ENCODE measurements at regions not wholly inside any gene's neighbourhood (a gene's known extent, or its start where the extent isn't known, plus 50 kb on each side); places are given as distances from the start of the nearest gene placed in this dataset.

- Histone ChIP-seq H3K36me3 (no peaks in the 10 kb centered on the region), H3K4me3 (no peak overlapping the region), H3K4me1 (peaks cover 0 to 10% (median 0%) of the 10 kb centered on the region in 3 donors), H3K9me3 (no peaks in the 10 kb centered on the region), H3K27ac (no peak overlapping the region), H3K27me3 (no peaks in the 10 kb centered on the region)
- 72 to 76% methylated on average over 6 of the region's 6 CpGs for WGBS, 2 donors
- DNase-seq: no peak
- intact Hi-C loops (cut with DNase I): no loop called here
- TF ChIP-seq POLR2A (IDR thresholded peaks at IDR 0.05): no peak
- no peak for TF ChIP-seq CTCF (IDR thresholded peaks at IDR 0.05)
These were observed 125.7 kb upstream of the CDK1 start for GRCh38 chr10:60652628-60653027.

- Histone ChIP-seq H3K9me3 (no peaks in the 10 kb centered on the region), H3K27ac (no peak overlapping the region), H3K4me1 (peaks cover 0 to 14% (median 0%) of the 10 kb centered on the region in 3 donors), H3K36me3 (no peaks in the 10 kb centered on the region), H3K27me3 (no peaks in the 10 kb centered on the region), H3K4me3 (no peak overlapping the region)
- intact Hi-C loops (cut with DNase I): no loop called here
- no peak for DNase-seq
- TF ChIP-seq POLR2A (IDR thresholded peaks at IDR 0.05): no peak
- TF ChIP-seq CTCF (IDR thresholded peaks at IDR 0.05): no peak
These were observed 127.9 kb upstream of the CDK1 start for GRCh38 chr10:60650378-60650800.

GRCh38 chr10:60649485-60650377 lies 128.5 kb upstream of the CDK1 start:
- peaks cover 0 to 14% (median 0%) of the 10 kb centered on the region in 3 donors for H3K4me1 ChIP-seq
- H3K27me3 ChIP-seq: no peaks in the 10 kb centered on the region
- WGBS, 2 donors: 38 to 41% methylated on average over 4 of the region's 4 CpGs
- no peaks in the 10 kb centered on the region for H3K9me3 ChIP-seq
- no peaks in the 10 kb centered on the region for H3K36me3 ChIP-seq
- intact Hi-C loops (cut with DNase I): loop anchor here (5.0 to 10.0 kb wide), 2 partner anchors 197 to 545 kb away; no protein-coding TSS in a partner anchor
- H3K27ac ChIP-seq: no peak overlapping the region
- no peak for DNase-seq
- H3K4me3 ChIP-seq: no peak overlapping the region
- TF ChIP-seq POLR2A (IDR thresholded peaks at IDR 0.05) (no peak), CTCF (IDR thresholded peaks at IDR 0.05) (no peak)

GRCh38 chr10:60648761-60649160 lies 129.5 kb upstream of the CDK1 start:
- H3K27me3 ChIP-seq: no peaks in the 10 kb centered on the region
- H3K4me3 ChIP-seq: no peak overlapping the region
- no peaks in the 10 kb centered on the region for H3K9me3 ChIP-seq
- H3K4me1 ChIP-seq: peaks cover 0 to 14% (median 0%) of the 10 kb centered on the region in 3 donors
- DNase-seq: no peak
- H3K36me3 ChIP-seq: no peaks in the 10 kb centered on the region
- intact Hi-C loops (cut with DNase I): loop anchor here (5.0 to 10.0 kb wide), 2 partner anchors 196 to 544 kb away; no protein-coding TSS in a partner anchor
- no peak for TF ChIP-seq CTCF (IDR thresholded peaks at IDR 0.05)
- TF ChIP-seq POLR2A (IDR thresholded peaks at IDR 0.05): no peak
- no peak overlapping the region for H3K27ac ChIP-seq
- WGBS, 2 donors: 54 to 81% methylated on average over 2 of the region's 2 CpGs

Measured in esophagus squamous epithelium (tissue), 5 donors.